Sigmoid colon (tissue), 3 donors: ENCODE measurements at regions not wholly inside any gene's neighbourhood (a gene's known extent, or its start where the extent isn't known, plus 50 kb on each side); places are given as distances from the start of the nearest gene placed in this dataset.

Experiments used
- CTCF ChIP-seq, 4 experiments: fragments of 450-650 bp in 3 of 4; fragments of 200-600 bp in 1 of 4; IDR thresholded peaks; one replicate each; pipeline ENCODE4 v1.5.1; 2016 to 2019; ENCODE audit warnings: antibody characterized with exemption in 4 of 4, mild to moderate bottlenecking in 3 of 4, moderate library complexity in 2 of 4
- POLR2A ChIP-seq, 2 donors: fragments of 450-650 bp; IDR thresholded peaks; one replicate each; pipeline ENCODE4 v1.6.1; 2016; ENCODE audit warnings: antibody characterized with exemption in 2 of 2, mild to moderate bottlenecking in 2 of 2, moderate library complexity in 2 of 2

GRCh38 chr4:96343836-96344235, 503.9 kb downstream of the PDHA2 start:
- TF ChIP-seq POLR2A (IDR thresholded peaks at IDR 0.05) (no peak), CTCF (IDR thresholded peaks at IDR 0.05) (no peak)
